ENCODE measurements at regions not wholly inside any gene's neighbourhood (a gene's known extent, or its start where the extent isn't known, plus 50 kb on each side); places are given as distances from the start of the nearest gene placed in this dataset.

DNA sequence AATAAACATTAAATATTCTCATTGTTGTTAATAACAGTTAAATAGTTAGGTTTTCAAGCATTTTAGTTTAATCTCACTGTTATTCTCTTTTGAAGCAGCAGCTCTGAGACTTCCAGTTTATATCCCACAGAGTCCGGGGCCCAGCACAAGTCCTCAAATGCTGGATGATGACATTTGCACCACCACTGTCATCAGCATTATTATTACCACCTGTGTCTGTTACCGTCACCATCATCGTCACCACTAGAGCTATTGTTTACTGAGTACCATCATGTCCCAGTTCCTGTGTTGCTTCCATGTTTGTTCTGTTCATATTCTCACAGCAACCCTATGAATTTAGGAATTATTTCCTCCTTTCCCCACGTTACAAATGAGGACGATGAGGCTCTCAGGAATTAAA, 169.2 kb upstream of the NR3C1 start:
- no peaks in the 10 kb centered on the region for H3K4me1 Mint-ChIP-seq
- no peak overlapping the region for H3K27ac Mint-ChIP-seq
- TF ChIP-seq, protein P1, sequence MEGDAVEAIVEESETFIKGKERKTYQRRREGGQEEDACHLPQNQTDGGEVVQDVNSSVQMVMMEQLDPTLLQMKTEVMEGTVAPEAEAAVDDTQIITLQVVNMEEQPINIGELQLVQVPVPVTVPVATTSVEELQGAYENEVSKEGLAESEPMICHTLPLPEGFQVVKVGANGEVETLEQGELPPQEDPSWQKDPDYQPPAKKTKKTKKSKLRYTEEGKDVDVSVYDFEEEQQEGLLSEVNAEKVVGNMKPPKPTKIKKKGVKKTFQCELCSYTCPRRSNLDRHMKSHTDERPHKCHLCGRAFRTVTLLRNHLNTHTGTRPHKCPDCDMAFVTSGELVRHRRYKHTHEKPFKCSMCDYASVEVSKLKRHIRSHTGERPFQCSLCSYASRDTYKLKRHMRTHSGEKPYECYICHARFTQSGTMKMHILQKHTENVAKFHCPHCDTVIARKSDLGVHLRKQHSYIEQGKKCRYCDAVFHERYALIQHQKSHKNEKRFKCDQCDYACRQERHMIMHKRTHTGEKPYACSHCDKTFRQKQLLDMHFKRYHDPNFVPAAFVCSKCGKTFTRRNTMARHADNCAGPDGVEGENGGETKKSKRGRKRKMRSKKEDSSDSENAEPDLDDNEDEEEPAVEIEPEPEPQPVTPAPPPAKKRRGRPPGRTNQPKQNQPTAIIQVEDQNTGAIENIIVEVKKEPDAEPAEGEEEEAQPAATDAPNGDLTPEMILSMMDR (IDR thresholded peaks at IDR 0.05): no peak
- TF ChIP-seq EZH2phosphoT487 (IDR thresholded peaks at IDR 0.05): no peak
- TF ChIP-seq EZH2 (IDR thresholded peaks at IDR 0.05): no peak
- no peaks in the 10 kb centered on the region for H3K36me3 Mint-ChIP-seq
- no peaks in the 10 kb centered on the region for H4K20me1 ChIP-seq (ENCODE audit: low read depth)
- no peaks in the 10 kb centered on the region for H3K79me2 ChIP-seq (ENCODE audit: low read depth)
- DNase-seq (ENCODE audit: low spot score): no peak
- no peak overlapping the region for H3K4me3 Mint-ChIP-seq
- H3F3A ChIP-seq (ENCODE audit: low read depth): no peaks in the 10 kb centered on the region
- H3K27ac ChIP-seq: no peak overlapping the region
- no peak overlapping the region for H3K4me3 ChIP-seq
- H3K4me2 ChIP-seq: no peak overlapping the region
- H3K27me3 ChIP-seq: no peaks in the 10 kb centered on the region
- H3K9ac ChIP-seq: no peak overlapping the region
- no peaks in the 10 kb centered on the region for H3K9me3 ChIP-seq (ENCODE audit: low read depth)
- H3K27me3 Mint-ChIP-seq (ENCODE audit: insufficient read depth, low read depth): no peaks in the 10 kb centered on the region
- no peaks in the 10 kb centered on the region for H3K36me3 ChIP-seq
- no peaks in the 10 kb centered on the region for H3K9me3 Mint-ChIP-seq
- no peak overlapping the region for H2AFZ ChIP-seq (replicated peaks)
- no peaks in the 10 kb centered on the region for H3K4me1 ChIP-seq

- Histone ChIP-seq H3F3A (ENCODE audit: low read depth) (no peaks in the 10 kb centered on the region), H3K36me3 (no peaks in the 10 kb centered on the region), H3K4me1 (no peaks in the 10 kb centered on the region), H2AFZ (replicated peaks) (no peak overlapping the region), H4K20me1 (ENCODE audit: low read depth) (no peaks in the 10 kb centered on the region), H3K4me3 (no peak overlapping the region), H3K79me2 (ENCODE audit: low read depth) (no peaks in the 10 kb centered on the region), H3K9ac (no peak overlapping the region), H3K9me3 (ENCODE audit: low read depth) (no peaks in the 10 kb centered on the region), H3K27ac (no peak overlapping the region), H3K4me2 (no peak overlapping the region), H3K27me3 (no peaks in the 10 kb centered on the region)
- Mint-ChIP-seq H3K9me3 (no peaks in the 10 kb centered on the region), H3K4me3 (no peak overlapping the region), H3K27ac (no peak overlapping the region), H3K36me3 (no peaks in the 10 kb centered on the region), H3K27me3 (ENCODE audit: insufficient read depth, low read depth) (no peaks in the 10 kb centered on the region), H3K4me1 (no peaks in the 10 kb centered on the region)
- no peak for DNase-seq (ENCODE audit: low spot score)
- TF ChIP-seq EZH2phosphoT487 (IDR thresholded peaks at IDR 0.05): no peak
- no peak for TF ChIP-seq EZH2 (IDR thresholded peaks at IDR 0.05)
- TF ChIP-seq, protein P1 (IDR thresholded peaks at IDR 0.05): no peak
These were observed 168.4 kb upstream of the NR3C1 start for GRCh38 chr5:143571642-143572624.

DNA sequence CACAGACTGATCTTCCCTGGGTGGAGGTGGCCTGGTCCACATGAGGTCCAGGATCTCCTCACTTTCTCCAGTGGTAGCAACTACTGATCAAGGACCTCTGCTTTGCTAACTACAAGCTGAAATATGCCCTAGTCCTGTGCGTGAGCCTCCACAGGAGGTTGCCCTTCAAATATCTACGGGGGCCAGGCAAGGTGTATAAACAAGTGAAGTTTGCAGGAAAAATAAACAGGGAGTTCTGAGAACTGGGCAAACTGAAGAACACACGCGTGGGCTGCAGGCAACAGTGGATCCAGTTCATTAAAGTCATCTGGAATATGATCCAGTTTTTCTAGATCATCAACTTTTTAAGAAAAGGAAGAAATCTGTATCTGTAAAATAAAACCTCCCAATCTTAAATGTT, 167.5 kb upstream of the NR3C1 start:
- no peak overlapping the region for H3K27ac ChIP-seq
- no peak overlapping the region for H3K27ac Mint-ChIP-seq
- no peaks in the 10 kb centered on the region for H3K36me3 Mint-ChIP-seq
- no peak overlapping the region for H3K4me3 Mint-ChIP-seq
- H3F3A ChIP-seq (ENCODE audit: low read depth): no peaks in the 10 kb centered on the region
- no peaks in the 10 kb centered on the region for H3K27me3 ChIP-seq
- H3K9ac ChIP-seq: no peak overlapping the region
- no peak for DNase-seq (ENCODE audit: low spot score)
- no peak overlapping the region for H3K4me3 ChIP-seq
- H3K4me1 Mint-ChIP-seq: no peaks in the 10 kb centered on the region
- H2AFZ ChIP-seq (replicated peaks): no peak overlapping the region
- H3K9me3 Mint-ChIP-seq: no peaks in the 10 kb centered on the region
- H3K36me3 ChIP-seq: no peaks in the 10 kb centered on the region
- no peaks in the 10 kb centered on the region for H3K27me3 Mint-ChIP-seq (ENCODE audit: insufficient read depth, low read depth)
- no peaks in the 10 kb centered on the region for H3K79me2 ChIP-seq (ENCODE audit: low read depth)
- TF ChIP-seq EZH2phosphoT487 (IDR thresholded peaks at IDR 0.05) (no peak), EZH2 (IDR thresholded peaks at IDR 0.05) (no peak)
- TF ChIP-seq, protein P1 (IDR thresholded peaks at IDR 0.05): no peak
- no peaks in the 10 kb centered on the region for H3K4me1 ChIP-seq
- no peak overlapping the region for H3K4me2 ChIP-seq
- H4K20me1 ChIP-seq (ENCODE audit: low read depth): no peaks in the 10 kb centered on the region
- H3K9me3 ChIP-seq (ENCODE audit: low read depth): no peaks in the 10 kb centered on the region
